ENCODE measurements at regions not wholly inside any gene's neighbourhood (a gene's known extent, or its start where the extent isn't known, plus 50 kb on each side); places are given as distances from the start of the nearest gene placed in this dataset.

- Histone ChIP-seq H4K20me1 (ENCODE audit: insufficient read depth, low read length) (no peaks in the 10 kb centered on the region), H3K79me2 (ENCODE audit: insufficient read depth, low read depth, low read length) (no peaks in the 10 kb centered on the region), H3K4me3 (ENCODE audit: low read depth, low read length, poor library complexity, severe bottlenecking) (no peak overlapping the region), H3K36me3 (ENCODE audit: insufficient read depth, low read length) (no peaks in the 10 kb centered on the region), H3K27ac (ENCODE audit: low read depth, low read length, poor library complexity, severe bottlenecking) (no peak overlapping the region), H3K9me3 (ENCODE audit: low read length) (no peaks in the 10 kb centered on the region), H3K4me2 (ENCODE audit: low read length) (no peak overlapping the region), H3K9me2 (ENCODE audit: insufficient read depth, low read length) (no peaks in the 10 kb centered on the region), H3K4me1 (ENCODE audit: insufficient read depth, low read length, poor library complexity, severe bottlenecking) (no peaks in the 10 kb centered on the region), H2AFZ (ENCODE audit: low read length) (no peak overlapping the region)
- no TSS peak for BruUV-seq (replicated peaks)
- no peak for DNase-seq (ENCODE audit: low spot score)
- POLR2A ChIA-PET: no interaction called here
- TF ChIP-seq CTCF (conservative IDR thresholded peaks at IDR 0.05; ENCODE audit: low read length) (no peak), EZH2phosphoT487 (IDR thresholded peaks at IDR 0.05; ENCODE audit: borderline replicate concordance, low read depth, low read length) (no peak)
- CTCF ChIA-PET (ENCODE audit: unreplicated experiment): no interaction called here
- intact Hi-C loops (cut with micrococcal nuclease; ENCODE audit: unreplicated experiment): no loop called here
Observed at GRCh38 chr18:37663446-37663845, 97.8 kb upstream of the CELF4 start.

- Histone ChIP-seq H3K9me2 (ENCODE audit: insufficient read depth, low read length) (no peaks in the 10 kb centered on the region), H3K79me2 (ENCODE audit: insufficient read depth, low read depth, low read length) (no peaks in the 10 kb centered on the region), H2AFZ (ENCODE audit: low read length) (no peak overlapping the region), H3K36me3 (ENCODE audit: insufficient read depth, low read length) (no peaks in the 10 kb centered on the region), H3K4me2 (ENCODE audit: low read length) (no peak overlapping the region), H3K9me3 (ENCODE audit: low read length) (no peaks in the 10 kb centered on the region), H3K27ac (ENCODE audit: low read depth, low read length, poor library complexity, severe bottlenecking) (no peak overlapping the region), H3K4me1 (ENCODE audit: insufficient read depth, low read length, poor library complexity, severe bottlenecking) (no peaks in the 10 kb centered on the region), H4K20me1 (ENCODE audit: insufficient read depth, low read length) (no peaks in the 10 kb centered on the region), H3K4me3 (ENCODE audit: low read depth, low read length, poor library complexity, severe bottlenecking) (no peak overlapping the region)
- intact Hi-C loops (cut with micrococcal nuclease; ENCODE audit: unreplicated experiment): no loop called here
- DNase-seq (ENCODE audit: low spot score): no peak
- POLR2A ChIA-PET: no interaction called here
- BruUV-seq (replicated peaks): no TSS peak
- CTCF ChIA-PET (ENCODE audit: unreplicated experiment): no interaction called here
- no peak for TF ChIP-seq EZH2phosphoT487 (IDR thresholded peaks at IDR 0.05; ENCODE audit: borderline replicate concordance, low read depth, low read length)
- no peak for TF ChIP-seq CTCF (conservative IDR thresholded peaks at IDR 0.05; ENCODE audit: low read length)
Observed at GRCh38 chr18:37662546-37663339, 97.1 kb upstream of the CELF4 start.

- CTCF ChIA-PET (ENCODE audit: unreplicated experiment): no interaction called here
- intact Hi-C loops (cut with micrococcal nuclease; ENCODE audit: unreplicated experiment): no loop called here
- no peak overlapping the region for H3K27ac ChIP-seq (ENCODE audit: low read depth, low read length, poor library complexity, severe bottlenecking)
- H3K9me3 ChIP-seq (ENCODE audit: low read length): no peaks in the 10 kb centered on the region
- no peaks in the 10 kb centered on the region for H3K4me1 ChIP-seq (ENCODE audit: insufficient read depth, low read length, poor library complexity, severe bottlenecking)
- no peaks in the 10 kb centered on the region for H3K9me2 ChIP-seq (ENCODE audit: insufficient read depth, low read length)
- H2AFZ ChIP-seq (ENCODE audit: low read length): no peak overlapping the region
- H3K36me3 ChIP-seq (ENCODE audit: insufficient read depth, low read length): no peaks in the 10 kb centered on the region
- no peaks in the 10 kb centered on the region for H4K20me1 ChIP-seq (ENCODE audit: insufficient read depth, low read length)
- no peak for DNase-seq (ENCODE audit: low spot score)
- TF ChIP-seq CTCF (conservative IDR thresholded peaks at IDR 0.05; ENCODE audit: low read length): no peak
- TF ChIP-seq EZH2phosphoT487 (IDR thresholded peaks at IDR 0.05; ENCODE audit: borderline replicate concordance, low read depth, low read length): no peak
- no peaks in the 10 kb centered on the region for H3K79me2 ChIP-seq (ENCODE audit: insufficient read depth, low read depth, low read length)
- no TSS peak for BruUV-seq (replicated peaks)
- H3K4me2 ChIP-seq (ENCODE audit: low read length): no peak overlapping the region
- POLR2A ChIA-PET: no interaction called here
- H3K4me3 ChIP-seq (ENCODE audit: low read depth, low read length, poor library complexity, severe bottlenecking): no peak overlapping the region
Observed at GRCh38 chr18:37662099-37662498, 96.5 kb upstream of the CELF4 start.
